ENCODE measurements at regions not wholly inside any gene's neighbourhood (a gene's known extent, or its start where the extent isn't known, plus 50 kb on each side); places are given as distances from the start of the nearest gene placed in this dataset.
"Not testable (repeated sequence)": the region's sequence is repeated elsewhere in the genome, so short reads cannot be mapped to it uniquely, and the experiment has no call there.

- DNase-seq = no peak
These were observed 345.8 kb downstream of the SOCS6 start for GRCh38 chr18:70634576-70635147.

DNA sequence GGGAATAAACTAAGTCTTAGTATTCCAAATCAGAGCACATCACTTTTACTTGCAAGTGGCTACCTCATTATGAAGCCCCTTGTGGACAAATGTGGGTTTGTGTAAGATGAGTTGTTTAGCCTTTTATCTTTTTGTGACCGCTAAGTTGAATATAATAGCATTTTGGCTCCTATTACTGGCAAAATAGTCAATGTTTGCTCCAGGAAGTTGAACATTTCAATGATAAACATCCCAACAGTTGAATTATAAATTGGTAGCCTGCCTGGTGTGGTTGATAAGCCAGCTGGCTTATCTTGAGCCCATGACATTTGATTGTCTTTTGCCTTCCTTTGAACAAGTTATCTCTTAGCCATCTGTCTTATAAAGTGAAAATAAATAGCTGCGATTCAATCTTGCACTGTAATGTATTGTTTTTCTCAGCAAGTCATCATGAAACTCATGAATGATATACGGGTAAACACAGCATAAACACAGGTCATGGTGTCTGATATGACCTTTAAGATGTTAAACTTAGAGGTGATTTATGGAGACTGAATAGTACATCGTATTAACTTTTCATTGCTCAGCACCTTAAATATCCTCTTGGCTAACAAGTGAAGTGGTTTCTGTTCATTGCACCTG, 338.4 kb downstream of the SOCS6 start:
- no peak for DNase-seq

- no peak for DNase-seq
These were observed 334.0 kb downstream of the SOCS6 start for GRCh38 chr18:70622622-70623419.

DNA sequence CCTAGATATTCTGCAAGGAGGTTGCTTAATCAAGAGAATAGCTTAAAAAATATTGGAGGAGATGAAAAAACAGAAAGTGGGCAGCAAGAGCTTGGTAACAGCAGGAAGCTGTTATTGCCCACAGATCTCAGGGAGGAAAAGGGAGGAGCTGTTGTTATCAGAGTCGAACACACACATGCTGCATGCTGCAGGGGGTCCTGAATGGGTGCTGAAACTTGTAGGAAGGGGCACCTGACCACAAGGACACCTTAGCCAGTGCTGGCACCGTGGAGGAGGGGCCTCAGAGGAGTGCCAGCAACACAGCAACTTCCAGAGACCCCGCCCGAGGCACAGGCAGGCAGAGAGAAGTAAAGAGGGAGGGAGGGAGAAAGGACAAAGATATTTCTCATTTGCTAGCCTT, 332.9 kb downstream of the SOCS6 start:
- no peak for DNase-seq

DNA sequence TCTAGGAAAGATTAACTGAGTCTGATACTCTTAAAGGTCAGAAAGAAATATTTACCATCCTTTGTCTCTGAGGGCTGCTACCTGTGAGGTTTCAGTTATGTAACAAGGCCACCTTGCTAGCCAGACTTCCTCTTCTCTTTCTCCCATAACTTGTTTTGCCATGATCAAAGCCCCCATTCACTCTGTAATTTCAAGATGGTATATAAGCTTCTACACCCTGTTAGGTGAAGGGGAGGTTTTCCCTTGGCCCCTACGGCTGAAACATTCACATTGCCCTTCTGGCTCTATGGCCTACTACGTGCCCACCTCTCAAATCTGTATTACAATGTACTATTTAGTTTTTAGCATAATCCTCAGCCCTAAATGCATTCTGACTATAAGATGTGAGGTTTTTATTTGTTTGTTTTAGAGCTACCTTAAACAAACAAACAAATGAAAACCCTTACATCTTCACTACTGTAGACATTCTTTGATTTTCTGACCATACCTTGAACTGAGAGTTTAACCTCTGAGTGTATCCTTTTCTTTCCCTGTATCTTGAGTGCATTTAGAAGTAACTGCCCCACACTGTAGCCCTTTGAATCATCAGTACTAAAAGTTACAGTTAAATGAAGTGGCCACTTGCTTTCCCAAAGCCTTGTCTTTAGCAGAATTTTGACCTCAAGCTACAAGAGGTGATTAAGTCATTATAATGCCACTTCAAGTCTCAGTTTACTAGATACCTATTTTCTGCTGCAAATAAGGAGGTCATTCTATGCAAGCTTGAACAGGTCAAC, 332.2 kb downstream of the SOCS6 start:
- DNase-seq = no peak

GRCh38 chr18:70617020-70617763, 328.3 kb downstream of the SOCS6 start:
- no peak for DNase-seq

- DNase-seq = no peak
These were observed 311.5 kb downstream of the SOCS6 start for GRCh38 chr18:70600225-70600925.

- DNase-seq = no peak
These were observed 309.6 kb downstream of the SOCS6 start for GRCh38 chr18:70598406-70598805.

GRCh38 chr18:70582981-70583380, 294.1 kb downstream of the SOCS6 start:
- no peak for DNase-seq

DNA sequence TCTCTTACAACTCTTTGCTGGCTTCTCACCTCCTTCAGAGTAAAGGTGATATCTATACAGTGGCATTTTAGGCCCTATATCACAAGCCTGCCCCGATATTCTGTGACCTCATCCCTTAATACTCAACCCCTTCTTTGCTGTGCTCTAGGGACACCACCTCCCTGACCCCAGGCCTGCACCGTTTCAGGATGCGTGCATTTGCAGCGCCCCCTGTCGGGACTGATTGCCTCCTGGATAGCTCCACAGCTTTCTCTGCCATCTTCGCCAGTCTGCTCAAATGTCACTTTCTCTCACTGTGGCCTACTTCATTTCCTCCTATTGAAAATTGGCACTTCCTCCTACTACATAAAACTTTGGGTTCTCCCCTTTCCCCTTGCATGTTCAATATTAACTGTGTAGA, 289.6 kb downstream of the SOCS6 start:
- DNase-seq = no peak

GRCh38 chr18:70577023-70577420, 288.2 kb downstream of the SOCS6 start:
- no peak for DNase-seq

GRCh38 chr18:70576276-70577022, 287.6 kb downstream of the SOCS6 start:
- no peak for DNase-seq

DNA sequence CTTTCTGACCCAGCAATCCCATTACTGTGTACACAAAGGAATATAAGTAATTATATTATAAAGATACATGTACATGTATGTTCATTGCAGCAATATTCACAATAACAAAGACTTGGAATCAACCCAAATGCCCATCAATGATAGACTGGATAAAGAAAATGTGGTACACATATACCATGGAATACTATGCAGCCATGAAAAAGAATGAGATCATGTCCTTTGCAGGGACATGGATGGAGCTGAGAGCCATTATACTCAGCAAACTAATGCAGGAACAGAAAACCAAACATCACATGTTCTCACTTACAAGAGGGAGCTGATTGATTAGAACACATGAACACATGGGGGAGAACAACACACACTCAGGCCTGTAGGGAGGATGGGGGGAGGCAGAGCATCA, 286.1 kb downstream of the SOCS6 start:
- DNase-seq = not testable (repeated sequence)

DNA sequence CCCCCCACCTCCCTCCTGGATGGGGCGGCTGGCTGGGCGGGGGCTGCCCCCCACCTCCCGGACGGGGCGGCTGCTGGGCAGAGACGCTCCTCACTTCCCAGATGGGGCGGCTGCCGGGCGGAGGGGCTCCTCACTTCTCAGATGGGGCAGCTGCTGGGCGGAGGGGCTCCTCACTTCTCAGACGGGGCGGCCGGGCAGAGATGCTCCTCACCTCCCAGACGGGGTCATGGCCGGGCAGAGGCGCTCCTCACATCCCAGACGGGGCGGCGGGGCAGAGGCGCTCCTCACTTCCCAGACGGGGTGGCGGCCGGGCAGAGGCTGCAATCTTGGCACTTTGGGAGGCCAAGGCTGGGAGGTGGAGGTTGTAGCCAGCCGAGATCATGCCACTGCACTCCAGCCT, 280.8 kb downstream of the SOCS6 start:
- not testable (repeated sequence) for DNase-seq

GRCh38 chr18:70559446-70559845, 270.6 kb downstream of the SOCS6 start:
- no peak for DNase-seq

DNA sequence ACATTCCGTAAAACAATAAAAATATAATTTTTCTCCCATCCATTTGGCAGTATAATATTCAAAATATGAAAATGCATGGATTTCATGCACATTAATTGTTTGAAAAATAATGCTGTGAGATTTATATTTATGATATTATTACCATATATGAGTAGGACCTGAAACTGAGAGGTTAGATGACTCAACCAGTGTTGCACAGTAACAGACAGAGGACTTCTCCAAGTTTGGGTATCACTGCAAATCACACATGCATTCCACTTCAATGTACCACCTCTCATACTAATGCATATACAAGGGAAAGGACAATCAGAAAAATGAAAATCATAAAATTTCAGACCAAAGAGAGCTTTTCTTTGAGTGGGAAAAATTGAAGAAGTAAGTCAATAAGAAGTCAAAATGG, 269.5 kb downstream of the SOCS6 start:
- no peak for DNase-seq

- DNase-seq = no peak
These were observed 266.1 kb downstream of the SOCS6 start for GRCh38 chr18:70554854-70555445.

GRCh38 chr18:70553936-70554260, 265.1 kb downstream of the SOCS6 start:
- no peak for DNase-seq

DNA sequence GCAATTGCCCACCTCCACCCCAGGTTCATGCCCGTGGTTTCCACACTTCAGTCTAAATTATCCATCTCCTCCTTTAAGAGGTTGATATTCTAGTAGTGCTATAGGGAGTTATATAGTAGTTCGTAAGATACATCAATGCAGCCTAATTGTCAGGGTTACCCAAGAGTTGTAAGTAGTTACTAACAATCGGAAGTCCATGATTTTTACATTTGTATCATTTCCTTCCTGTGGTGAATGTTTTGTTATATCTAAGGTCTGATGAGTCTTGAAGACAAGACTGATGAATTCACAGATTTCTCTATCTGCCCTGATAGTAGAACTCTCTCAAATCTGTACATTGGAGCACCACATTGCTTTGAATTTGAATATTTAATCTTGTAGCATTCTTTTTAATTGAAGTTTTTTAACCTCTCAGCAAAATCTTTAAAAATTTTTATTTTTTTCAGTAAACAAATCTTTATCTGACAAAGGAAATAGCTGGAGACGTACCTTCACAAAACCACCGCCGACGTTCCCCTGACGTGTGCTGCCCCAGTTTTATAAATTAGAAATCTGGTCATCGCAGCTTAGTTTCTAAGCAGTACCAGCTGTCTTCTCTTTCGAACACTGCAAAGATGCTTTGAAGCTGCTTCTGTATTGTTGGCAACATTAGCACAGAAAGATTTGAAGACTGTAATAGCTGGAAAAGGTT, 264.5 kb downstream of the SOCS6 start:
- DNase-seq = no peak

GRCh38 chr18:70536370-70537062, 247.7 kb downstream of the SOCS6 start:
- no peak for DNase-seq
